Epithelial cell of esophagus (primary cell): ENCODE measurements at regions not wholly inside any gene's neighbourhood (a gene's known extent, or its start where the extent isn't known, plus 50 kb on each side); places are given as distances from the start of the nearest gene placed in this dataset.

Experiments
- DNase-seq: peaks from one replicate; pipeline ENCODE4 v3.0.0; 2010; ENCODE audit warnings: low read depth
- H3K4me3 ChIP-seq: 2 replicates; pipeline ENCODE4 v1.5.1; 2011; ENCODE audit warnings: mild to moderate bottlenecking, low read length, control low read depth
- TF ChIP-seq, protein P1 (sequence below): IDR thresholded peaks from 2 replicates; pipeline ENCODE4 v1.5.1; 2011; ENCODE audit warnings: low read depth, mild to moderate bottlenecking, low read length, control low read depth, inconsistent platforms; ENCODE audit not compliant: insufficient read depth; ENCODE audit errors: missing control alignments

DNA sequence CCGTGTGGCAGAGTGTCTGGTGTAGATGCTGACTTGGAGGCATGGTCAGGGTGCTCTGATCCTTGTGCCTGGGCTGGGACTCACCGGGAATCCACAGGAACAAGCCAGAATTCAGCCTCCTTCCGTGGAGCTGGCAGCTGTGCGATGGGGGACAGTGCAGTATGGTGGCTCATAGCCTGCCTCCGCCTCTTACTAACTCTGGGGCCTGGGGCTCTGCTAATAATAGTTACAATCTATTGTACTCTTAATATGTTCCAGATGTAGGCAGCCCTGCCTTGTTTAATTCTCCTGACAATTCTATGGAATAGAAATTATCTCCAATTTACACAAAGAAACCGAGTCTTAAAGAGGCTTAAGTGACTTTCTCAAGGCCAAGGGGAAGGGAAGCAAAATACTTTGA is 77.6 kb downstream of the PCDH1 start:
- TF ChIP-seq, protein P1, sequence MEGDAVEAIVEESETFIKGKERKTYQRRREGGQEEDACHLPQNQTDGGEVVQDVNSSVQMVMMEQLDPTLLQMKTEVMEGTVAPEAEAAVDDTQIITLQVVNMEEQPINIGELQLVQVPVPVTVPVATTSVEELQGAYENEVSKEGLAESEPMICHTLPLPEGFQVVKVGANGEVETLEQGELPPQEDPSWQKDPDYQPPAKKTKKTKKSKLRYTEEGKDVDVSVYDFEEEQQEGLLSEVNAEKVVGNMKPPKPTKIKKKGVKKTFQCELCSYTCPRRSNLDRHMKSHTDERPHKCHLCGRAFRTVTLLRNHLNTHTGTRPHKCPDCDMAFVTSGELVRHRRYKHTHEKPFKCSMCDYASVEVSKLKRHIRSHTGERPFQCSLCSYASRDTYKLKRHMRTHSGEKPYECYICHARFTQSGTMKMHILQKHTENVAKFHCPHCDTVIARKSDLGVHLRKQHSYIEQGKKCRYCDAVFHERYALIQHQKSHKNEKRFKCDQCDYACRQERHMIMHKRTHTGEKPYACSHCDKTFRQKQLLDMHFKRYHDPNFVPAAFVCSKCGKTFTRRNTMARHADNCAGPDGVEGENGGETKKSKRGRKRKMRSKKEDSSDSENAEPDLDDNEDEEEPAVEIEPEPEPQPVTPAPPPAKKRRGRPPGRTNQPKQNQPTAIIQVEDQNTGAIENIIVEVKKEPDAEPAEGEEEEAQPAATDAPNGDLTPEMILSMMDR: no peak
- DNase-seq: no peak
- no peak overlapping the region for H3K4me3 ChIP-seq

DNA sequence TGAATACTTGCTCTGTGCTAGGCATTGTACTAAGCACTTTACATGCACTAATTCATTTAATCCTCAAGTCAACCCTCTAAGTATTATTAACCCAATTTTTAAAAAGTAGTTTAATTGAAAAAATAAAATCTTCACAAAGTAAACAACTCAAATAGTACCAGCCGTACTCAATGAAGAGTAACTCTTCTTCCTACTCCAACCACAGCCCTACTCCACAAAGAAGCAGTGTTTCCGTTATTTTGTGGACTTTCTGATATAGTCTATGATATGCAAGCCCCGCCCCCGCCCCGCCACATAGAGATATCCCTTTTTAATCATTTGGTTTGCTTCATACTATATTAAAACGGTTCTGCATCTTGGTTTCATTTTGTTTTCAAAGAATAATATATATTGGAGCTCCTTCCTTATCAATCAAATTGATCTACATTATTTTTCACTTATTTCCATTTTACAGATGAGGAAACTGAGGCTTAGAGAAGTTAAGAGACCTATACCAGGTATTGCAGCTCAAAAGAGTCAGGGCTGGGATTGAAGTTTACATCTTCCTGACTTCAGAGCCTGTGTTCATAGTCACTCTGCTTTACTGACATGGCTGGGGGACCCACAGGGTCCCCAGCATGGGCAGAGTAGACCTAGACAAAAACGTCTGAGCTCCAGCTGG is 78.6 kb downstream of the PCDH1 start:
- TF ChIP-seq, protein P1: no peak
- no peak for DNase-seq

DNA sequence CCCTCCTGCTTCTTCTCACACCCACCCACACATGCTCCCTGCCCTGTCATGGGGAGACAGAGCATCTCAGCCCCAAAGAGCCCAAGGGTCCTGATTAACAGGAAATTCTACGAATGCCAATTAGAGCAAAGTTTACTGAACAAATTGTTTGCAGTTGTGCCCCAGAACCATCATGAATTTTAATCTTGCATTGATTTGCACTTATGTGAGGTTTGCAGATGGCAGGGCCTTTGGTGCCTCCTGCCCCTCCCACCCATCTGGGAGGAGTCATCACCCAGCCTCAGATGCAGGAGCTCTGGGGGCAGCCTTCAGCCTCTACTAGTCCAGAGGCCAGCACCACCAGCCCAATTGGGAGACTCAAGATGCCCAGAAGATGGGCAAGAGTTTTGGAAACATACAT is 80.8 kb downstream of the PCDH1 start:
- TF ChIP-seq, protein P1: no peak
- no peak for DNase-seq
- no peak overlapping the region for H3K4me3 ChIP-seq

More for the DNA sequence above, 78.6 kb downstream of the PCDH1 start:
- no peak overlapping the region for H3K4me3 ChIP-seq

DNA sequence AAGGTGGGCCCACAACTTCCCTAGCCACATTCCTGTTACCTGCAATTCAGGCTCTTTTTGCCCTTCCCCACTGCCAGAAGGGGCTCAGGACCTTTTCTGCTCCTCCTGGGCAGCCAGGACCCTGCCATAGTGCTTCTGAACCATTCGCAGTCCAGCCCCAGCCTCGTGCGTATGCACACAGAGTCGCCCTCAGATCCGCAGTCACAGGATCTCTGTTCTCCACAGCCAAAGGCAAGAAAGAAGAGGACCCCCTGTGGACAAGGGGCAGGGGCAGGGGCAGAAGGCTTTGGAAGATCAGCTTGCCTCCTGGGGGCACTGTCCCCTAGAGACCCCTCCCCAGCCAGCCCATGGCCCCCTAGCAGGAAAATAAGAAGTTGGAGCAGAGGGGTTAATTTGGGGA is 82.8 kb downstream of the PCDH1 start:
- no peak for DNase-seq
- H3K4me3 ChIP-seq: no peak overlapping the region
- TF ChIP-seq, protein P1: no peak

DNA sequence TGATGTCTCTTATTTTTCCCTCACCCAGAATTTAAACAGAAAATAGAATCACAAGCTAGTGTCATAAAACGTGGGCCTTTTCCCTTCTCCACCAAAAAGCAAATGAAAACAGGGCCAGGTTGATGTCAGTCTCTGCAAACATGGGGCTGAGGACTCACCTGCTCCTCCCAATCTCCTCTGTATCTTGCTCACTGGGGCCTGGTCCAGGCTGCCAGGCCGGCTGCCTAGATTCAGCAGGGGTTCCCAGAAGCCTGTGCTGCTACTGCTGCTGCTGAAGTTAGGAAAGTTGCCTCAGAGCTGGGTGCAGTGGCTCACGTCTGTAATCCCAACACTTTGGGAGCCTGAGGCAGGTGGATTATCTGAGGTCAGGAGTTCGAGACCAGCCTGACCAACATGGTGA is 84.3 kb downstream of the PCDH1 start:
- no peak for DNase-seq
- TF ChIP-seq, protein P1: no peak
- H3K4me3 ChIP-seq: no peak overlapping the region

DNA sequence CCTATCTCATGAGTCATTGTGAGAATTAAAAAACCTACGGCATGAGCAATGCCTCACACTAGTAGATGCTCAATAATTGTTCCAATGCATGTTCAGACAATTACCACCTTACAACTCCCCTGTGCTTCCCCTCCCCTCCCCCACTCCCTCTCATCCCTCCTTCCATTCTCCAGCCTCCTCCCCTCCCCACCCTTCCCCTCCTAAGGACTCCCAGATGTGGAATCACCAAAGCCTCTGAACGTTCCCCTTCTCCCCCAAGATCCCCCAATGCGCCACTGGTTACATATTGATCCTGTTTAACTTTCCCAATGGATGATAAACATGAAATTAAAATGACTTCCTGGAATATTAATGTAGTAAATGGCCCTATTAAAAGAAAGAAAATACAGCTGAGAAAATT is 84.8 kb downstream of the PCDH1 start:
- H3K4me3 ChIP-seq: no peak overlapping the region
- DNase-seq: no peak
- TF ChIP-seq, protein P1: no peak

DNA sequence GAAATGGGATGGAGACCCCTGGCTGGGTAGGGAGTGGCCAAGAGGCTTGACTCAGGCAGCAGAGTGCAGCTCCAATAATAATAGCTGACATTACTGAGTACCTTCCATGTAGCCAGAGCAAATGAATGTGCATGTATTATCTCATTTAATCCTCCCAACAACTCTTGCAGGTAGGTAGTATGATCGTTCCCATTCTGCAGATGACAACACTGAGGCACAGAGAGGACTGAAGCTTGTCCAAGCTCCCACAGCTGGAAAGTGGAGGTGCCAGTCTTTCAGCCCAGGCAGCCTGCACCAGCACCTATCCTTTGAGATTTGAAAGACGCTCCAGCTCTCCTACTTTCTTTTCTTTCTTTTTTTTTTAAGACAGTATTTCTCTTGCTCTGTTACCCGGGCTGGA is 87.6 kb downstream of the PCDH1 start:
- DNase-seq: no peak
- H3K4me3 ChIP-seq: no peak overlapping the region
- TF ChIP-seq, protein P1: no peak
